ENCODE measurements at regions not wholly inside any gene's neighbourhood (a gene's known extent, or its start where the extent isn't known, plus 50 kb on each side); places are given as distances from the start of the nearest gene placed in this dataset.
"Not testable (repeated sequence)": the region's sequence is repeated elsewhere in the genome, so short reads cannot be mapped to it uniquely, and the experiment has no call there.

GRCh38 chr6:62819640-62820039 is 391.6 kb upstream of the FKBP1C start:
- H3K4me1 Mint-ChIP-seq: no peaks in the 10 kb centered on the region
- H3K36me3 Mint-ChIP-seq: no peaks in the 10 kb centered on the region
- no peak overlapping the region for H3K4me3 Mint-ChIP-seq
- ATAC-seq (no peak), DNase-seq (ENCODE audit: low spot score in 2 of 2) (no peak)
- H3K9me3 Mint-ChIP-seq: peaks cover 14% of the 10 kb centered on the region
- no peak overlapping the region for H3K27ac Mint-ChIP-seq

GRCh38 chr6:62808565-62809293 is 402.5 kb upstream of the FKBP1C start:
- Mint-ChIP-seq H3K4me3 (no peak overlapping the region), H3K9me3 (peaks cover 16% of the 10 kb centered on the region), H3K4me1 (no peaks in the 10 kb centered on the region), H3K27ac (no peak overlapping the region), H3K36me3 (no peaks in the 10 kb centered on the region)
- no peak for DNase-seq (ENCODE audit: low spot score in 2 of 2)
- ATAC-seq: no peak

- no peaks in the 10 kb centered on the region for H3K4me1 Mint-ChIP-seq
- peaks cover 5% of the 10 kb centered on the region for H3K9me3 Mint-ChIP-seq
- ATAC-seq: no peak
- no peak overlapping the region for H3K4me3 Mint-ChIP-seq
- no peak overlapping the region for H3K27ac Mint-ChIP-seq
- H3K36me3 Mint-ChIP-seq: no peaks in the 10 kb centered on the region
- no peak for DNase-seq (ENCODE audit: low spot score in 2 of 2)
Observed at GRCh38 chr6:62805431-62805830, 405.8 kb upstream of the FKBP1C start.

DNA sequence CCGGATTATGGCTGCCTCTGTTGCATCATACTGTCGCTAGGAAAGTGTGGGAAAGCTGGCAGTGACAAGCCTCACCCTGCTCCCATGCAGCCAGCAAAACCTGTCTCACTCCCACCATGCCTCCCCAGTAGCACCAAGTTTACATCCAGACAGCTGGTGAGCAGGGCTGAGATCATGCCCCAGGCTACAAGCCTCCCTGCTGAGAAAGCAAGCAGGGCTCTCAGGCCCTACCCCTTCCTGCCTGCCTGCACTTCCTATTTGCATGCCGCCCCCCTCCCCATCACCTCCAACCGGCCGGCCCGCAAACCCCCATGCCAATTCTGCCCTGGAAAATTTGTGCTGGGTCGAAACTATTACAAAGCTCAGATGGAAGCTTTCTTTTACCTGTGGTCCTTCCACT is 408.2 kb upstream of the FKBP1C start:
- H3K9me3 Mint-ChIP-seq: peaks cover 2% of the 10 kb centered on the region
- no peak overlapping the region for H3K27ac Mint-ChIP-seq
- no peaks in the 10 kb centered on the region for H3K36me3 Mint-ChIP-seq
- no peak for DNase-seq (ENCODE audit: low spot score in 2 of 2)
- H3K4me3 Mint-ChIP-seq: no peak overlapping the region
- no peaks in the 10 kb centered on the region for H3K4me1 Mint-ChIP-seq
- ATAC-seq: no peak

DNA sequence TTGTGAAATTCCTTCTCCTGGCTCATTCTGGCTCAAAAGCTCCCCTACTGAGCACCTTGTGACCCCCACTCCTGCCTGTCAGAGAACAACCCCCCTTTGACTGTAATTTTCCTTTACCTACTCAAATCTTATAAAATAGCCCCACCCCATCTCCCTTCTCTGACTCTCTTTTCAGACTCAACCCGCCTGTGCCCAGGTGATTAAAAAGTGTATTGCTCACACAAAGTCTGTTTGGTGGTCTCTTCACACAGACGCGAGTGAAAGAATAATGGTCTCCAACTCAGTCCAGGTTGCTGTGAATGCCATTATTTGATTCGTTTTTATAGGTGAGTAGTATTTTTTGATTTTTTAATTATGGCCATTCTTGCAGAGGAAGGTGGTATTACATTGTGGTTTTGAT is 414.1 kb upstream of the FKBP1C start:
- H3K9me3 Mint-ChIP-seq: peaks cover 9% of the 10 kb centered on the region
- no peak overlapping the region for H3K4me3 Mint-ChIP-seq
- no peak overlapping the region for H3K27ac Mint-ChIP-seq
- no peaks in the 10 kb centered on the region for H3K36me3 Mint-ChIP-seq
- H3K4me1 Mint-ChIP-seq: no peaks in the 10 kb centered on the region
- no peak for ATAC-seq
- no peak for DNase-seq (ENCODE audit: low spot score in 2 of 2)

- no peak for DNase-seq (ENCODE audit: low spot score in 2 of 2)
- H3K9me3 Mint-ChIP-seq: peaks cover 5% of the 10 kb centered on the region
- ATAC-seq: no peak
- no peaks in the 10 kb centered on the region for H3K36me3 Mint-ChIP-seq
- no peak overlapping the region for H3K27ac Mint-ChIP-seq
- H3K4me1 Mint-ChIP-seq: no peaks in the 10 kb centered on the region
- no peak overlapping the region for H3K4me3 Mint-ChIP-seq
Observed at GRCh38 chr6:62775427-62776022, 435.7 kb upstream of the FKBP1C start.

DNA sequence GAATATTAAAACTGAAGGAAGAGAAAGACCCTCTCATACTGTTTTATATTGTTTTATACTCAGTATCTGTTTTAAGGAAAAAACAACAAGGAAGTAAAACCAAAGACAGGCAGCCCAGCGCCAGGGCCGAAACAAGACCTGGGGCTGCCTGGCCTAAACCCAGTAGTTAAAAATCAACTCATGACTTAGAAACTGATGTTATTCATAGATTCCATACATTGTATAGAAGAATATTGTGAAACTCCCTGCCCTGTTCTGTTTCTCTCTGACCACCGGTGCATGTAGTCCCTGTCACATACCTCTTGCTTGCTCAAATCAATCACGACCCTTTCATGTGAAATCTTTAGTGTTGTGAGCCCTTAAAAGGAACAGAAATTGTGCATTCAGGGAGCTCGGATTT is 445.1 kb upstream of the FKBP1C start:
- H3K4me1 Mint-ChIP-seq; ATAC-seq; H3K27ac Mint-ChIP-seq; H3K4me3 Mint-ChIP-seq; DNase-seq (ENCODE audit: low spot score in 2 of 2); H3K36me3 Mint-ChIP-seq: not testable (repeated sequence)
- peaks cover 18% of the 10 kb centered on the region for H3K9me3 Mint-ChIP-seq

- H3K36me3 Mint-ChIP-seq: no peaks in the 10 kb centered on the region
- no peak overlapping the region for H3K27ac Mint-ChIP-seq
- no peak for DNase-seq (ENCODE audit: low spot score in 2 of 2)
- no peaks in the 10 kb centered on the region for H3K4me1 Mint-ChIP-seq
- ATAC-seq: no peak
- H3K4me3 Mint-ChIP-seq: no peak overlapping the region
- peaks cover 18% of the 10 kb centered on the region for H3K9me3 Mint-ChIP-seq
Observed at GRCh38 chr6:62764841-62765240, 446.4 kb upstream of the FKBP1C start.

DNA sequence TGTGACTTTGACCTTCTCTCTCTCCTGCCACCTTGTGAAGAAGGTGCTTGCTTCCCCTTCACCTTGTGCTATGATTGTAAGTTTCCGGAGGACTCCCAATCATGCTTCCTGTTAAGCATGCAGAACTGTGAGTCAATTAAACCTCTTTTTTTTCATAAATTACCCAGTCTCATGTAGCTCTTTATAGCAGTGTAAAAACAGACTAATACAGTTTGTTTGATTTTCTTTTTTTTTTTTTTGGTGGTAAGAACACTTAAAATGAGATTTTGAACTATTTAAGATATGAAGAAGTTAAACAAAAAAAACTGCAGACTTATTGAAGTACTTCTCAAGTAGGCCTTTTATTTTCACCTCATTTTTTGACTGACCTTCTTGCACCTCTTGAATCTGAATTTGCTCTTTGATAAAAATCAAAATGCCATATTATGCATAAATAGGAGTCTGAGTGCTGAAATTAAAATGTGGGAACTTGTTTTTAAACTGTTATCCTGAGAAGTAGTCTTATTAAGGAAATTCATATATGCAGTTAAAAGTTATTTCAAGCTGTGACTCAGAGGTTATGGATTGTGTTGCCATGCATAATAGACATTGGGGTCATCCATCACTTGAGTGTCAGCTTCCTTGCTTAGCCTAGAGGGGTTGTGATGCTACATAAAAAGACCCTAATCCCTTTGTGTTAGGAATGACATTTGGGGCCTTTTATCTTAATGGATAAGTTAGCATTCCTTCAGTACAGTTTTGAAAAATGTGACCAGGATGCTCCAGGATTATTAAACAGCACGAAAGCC is 447.9 kb upstream of the FKBP1C start:
- ATAC-seq: no peak
- Mint-ChIP-seq H3K4me3 (no peak overlapping the region), H3K27ac (no peak overlapping the region), H3K4me1 (no peaks in the 10 kb centered on the region), H3K9me3 (peaks cover 14% of the 10 kb centered on the region), H3K36me3 (no peaks in the 10 kb centered on the region)
- DNase-seq (ENCODE audit: low spot score in 2 of 2): no peak

- no peak overlapping the region for H3K27ac Mint-ChIP-seq
- no peaks in the 10 kb centered on the region for H3K36me3 Mint-ChIP-seq
- DNase-seq (ENCODE audit: low spot score in 2 of 2) (no peak), ATAC-seq (no peak)
- H3K4me3 Mint-ChIP-seq: no peak overlapping the region
- peaks cover 2% of the 10 kb centered on the region for H3K9me3 Mint-ChIP-seq
- H3K4me1 Mint-ChIP-seq: no peaks in the 10 kb centered on the region
Observed at GRCh38 chr6:62746968-62747367, 460.9 kb upstream of the KHDRBS2 start.

DNA sequence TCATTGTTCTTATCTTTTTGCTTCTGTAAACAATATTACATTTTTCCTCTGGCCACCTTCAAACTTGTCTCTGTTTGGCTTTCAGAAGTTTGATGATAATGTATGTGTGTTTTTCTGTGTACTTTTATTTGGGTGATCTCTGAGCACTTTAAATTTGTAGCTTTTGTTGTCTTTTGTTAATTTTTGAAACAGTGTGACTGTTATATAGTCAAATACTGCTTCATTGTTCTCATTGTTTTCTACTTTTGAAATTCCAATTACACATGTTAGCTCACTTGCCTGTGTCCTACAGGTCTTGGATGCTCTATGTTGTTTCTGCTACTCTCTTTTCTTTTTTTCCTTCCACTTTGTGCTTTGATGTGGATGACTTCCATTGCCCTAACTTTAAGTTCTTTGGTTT is 460.1 kb upstream of the KHDRBS2 start:
- Mint-ChIP-seq H3K9me3 (peaks cover 4% of the 10 kb centered on the region), H3K4me3 (no peak overlapping the region), H3K4me1 (no peaks in the 10 kb centered on the region), H3K36me3 (no peaks in the 10 kb centered on the region), H3K27ac (no peak overlapping the region)
- no peak for DNase-seq (ENCODE audit: low spot score in 2 of 2)
- ATAC-seq: no peak

GRCh38 chr6:62740596-62740995 is 454.6 kb upstream of the KHDRBS2 start:
- no peaks in the 10 kb centered on the region for H3K4me1 Mint-ChIP-seq
- no peak for DNase-seq (ENCODE audit: low spot score in 2 of 2)
- no peak overlapping the region for H3K27ac Mint-ChIP-seq
- H3K9me3 Mint-ChIP-seq: peaks cover 6% of the 10 kb centered on the region
- ATAC-seq: peak; percentile 16
- H3K36me3 Mint-ChIP-seq: no peaks in the 10 kb centered on the region
- no peak overlapping the region for H3K4me3 Mint-ChIP-seq

DNA sequence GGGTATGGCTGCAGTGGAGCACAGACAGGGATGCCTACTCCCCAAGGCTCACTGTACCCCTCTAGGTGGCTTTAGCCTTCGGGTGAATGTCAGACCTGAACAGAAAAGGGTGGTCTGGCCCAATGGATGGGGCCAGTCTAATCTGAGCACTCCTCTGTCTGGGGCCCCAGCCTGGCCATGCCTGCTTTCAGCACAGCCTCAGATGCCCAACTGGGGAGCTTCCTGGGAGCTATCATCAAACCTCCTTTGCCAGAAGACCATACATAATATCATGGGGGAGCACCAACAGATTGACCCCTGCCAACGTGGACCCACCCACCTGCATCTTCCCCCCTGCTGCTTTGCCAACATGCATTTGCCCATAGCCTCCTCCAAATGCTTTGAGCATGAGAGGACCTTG is 454.1 kb upstream of the KHDRBS2 start:
- no peak overlapping the region for H3K27ac Mint-ChIP-seq
- DNase-seq (ENCODE audit: low spot score in 2 of 2) (no peak), ATAC-seq (no peak)
- H3K4me1 Mint-ChIP-seq: no peaks in the 10 kb centered on the region
- no peak overlapping the region for H3K4me3 Mint-ChIP-seq
- H3K36me3 Mint-ChIP-seq: no peaks in the 10 kb centered on the region
- peaks cover 6% of the 10 kb centered on the region for H3K9me3 Mint-ChIP-seq

DNA sequence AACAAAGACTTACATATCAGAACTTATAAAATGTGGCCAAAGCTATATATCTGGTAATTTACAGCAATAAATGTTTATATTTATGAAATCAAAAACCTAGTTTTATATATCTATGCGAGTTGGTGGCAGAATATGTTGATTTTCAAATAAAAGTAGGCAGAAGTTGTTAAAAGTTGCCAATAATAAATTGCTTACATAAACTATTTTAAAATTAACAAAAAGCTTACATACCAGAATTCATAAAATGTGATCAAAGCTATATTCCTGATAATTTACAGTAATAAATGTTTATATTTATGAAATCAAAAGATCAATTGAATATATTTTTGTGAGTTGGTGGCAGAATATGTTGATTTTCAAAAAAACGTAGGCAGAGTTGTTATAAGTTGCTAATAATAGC is 451.8 kb upstream of the KHDRBS2 start:
- ATAC-seq: no peak
- H3K27ac Mint-ChIP-seq: no peak overlapping the region
- peaks cover 9% of the 10 kb centered on the region for H3K9me3 Mint-ChIP-seq

DNA sequence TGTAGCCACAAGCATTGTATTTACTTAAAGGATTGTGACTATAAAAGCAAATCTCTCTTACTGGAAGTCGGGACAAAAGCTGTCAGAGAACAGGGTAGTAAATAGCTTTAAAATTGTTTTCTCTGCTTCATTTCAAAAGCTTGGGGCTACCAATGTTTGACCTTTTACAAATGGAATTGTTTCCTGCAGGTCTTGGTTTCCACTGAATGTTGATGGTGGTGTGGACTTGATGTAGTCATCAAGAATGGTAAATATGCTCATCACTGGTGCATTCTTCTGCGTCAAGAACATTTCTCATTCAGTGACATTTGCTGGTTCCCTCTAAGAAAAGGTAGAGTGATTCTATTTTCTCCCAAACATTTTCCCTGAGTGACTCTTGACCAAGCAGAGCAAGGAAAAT is 435.4 kb upstream of the KHDRBS2 start:
- H3K4me3 Mint-ChIP-seq: no peak overlapping the region
- no peaks in the 10 kb centered on the region for H3K36me3 Mint-ChIP-seq
- no peaks in the 10 kb centered on the region for H3K4me1 Mint-ChIP-seq
- no peak for ATAC-seq
- no peak overlapping the region for H3K27ac Mint-ChIP-seq
- no peak for DNase-seq (ENCODE audit: low spot score in 2 of 2)
- peaks cover 24% of the 10 kb centered on the region for H3K9me3 Mint-ChIP-seq

More for the DNA sequence above, 451.8 kb upstream of the KHDRBS2 start:
- no peaks in the 10 kb centered on the region for H3K4me1 Mint-ChIP-seq
- H3K4me3 Mint-ChIP-seq: no peak overlapping the region
- DNase-seq (ENCODE audit: low spot score in 2 of 2): no peak
- H3K36me3 Mint-ChIP-seq: no peaks in the 10 kb centered on the region

DNA sequence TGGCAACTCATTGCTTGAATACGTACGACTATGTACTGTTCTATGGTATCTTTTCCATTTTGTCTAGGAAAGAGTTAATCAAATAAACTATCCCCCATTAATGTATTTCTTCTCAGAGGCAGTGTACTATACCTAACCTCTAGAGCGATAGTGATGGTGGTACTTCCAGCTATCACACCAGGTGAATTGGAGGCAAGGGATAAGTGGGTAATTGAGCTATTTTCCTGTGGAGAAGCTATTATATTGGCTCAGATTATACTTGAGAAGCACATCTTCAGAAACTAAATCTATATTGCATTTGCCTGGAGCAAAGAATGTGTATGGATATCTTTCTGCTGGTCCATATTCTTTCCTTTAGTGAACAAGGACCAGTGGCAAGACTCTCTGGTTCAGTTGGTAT is 430.7 kb upstream of the KHDRBS2 start:
- Mint-ChIP-seq H3K27ac (no peak overlapping the region), H3K4me1 (no peaks in the 10 kb centered on the region), H3K36me3 (no peaks in the 10 kb centered on the region), H3K4me3 (no peak overlapping the region), H3K9me3 (peaks cover 18% of the 10 kb centered on the region)
- ATAC-seq: no peak
- DNase-seq (ENCODE audit: low spot score in 2 of 2): no peak
